RWPE2 (cell line): ENCODE measurements at regions not wholly inside any gene's neighbourhood (a gene's known extent, or its start where the extent isn't known, plus 50 kb on each side); places are given as distances from the start of the nearest gene placed in this dataset.
"Not testable (repeated sequence)": the region's sequence is repeated elsewhere in the genome, so short reads cannot be mapped to it uniquely, and the experiment has no call there.

Experiments
- ATAC-seq: fragments of 200-7000 bp; cut with Tn5 transposase; 3 replicates; pipeline ENCODE4 v1.9.1; 2021; ENCODE audit warnings: low read depth
- DNase-seq: peaks from one replicate; pipeline ENCODE4 v3.0.0-alpha.2; 2020; ENCODE audit warnings: low spot score
- H3K27ac ChIP-seq: fragments of 450-650 bp; 2 replicates; pipeline ENCODE4 v1.5.1; 2017; ENCODE audit warnings: mild to moderate bottlenecking; ENCODE audit not compliant: poor library complexity, severe bottlenecking
- H3K27me3 ChIP-seq: fragments of 250-450 bp; sonication (Bioruptor Pico); 2 replicates; pipeline ENCODE4 v1.5.1; 2021; ENCODE audit warnings: mild to moderate bottlenecking, moderate library complexity; ENCODE audit not compliant: insufficient read depth, poor library complexity, severe bottlenecking
- H3K36me3 ChIP-seq: fragments of 250-450 bp; sonication (Bioruptor Pico); 2 replicates; pipeline ENCODE4 v1.5.1; 2020; ENCODE audit warnings: low read depth, mild to moderate bottlenecking, moderate library complexity
- H3K4me1 ChIP-seq: fragments of 250-450 bp; sonication (Bioruptor Pico); 2 replicates; pipeline ENCODE4 v1.5.1; 2021; ENCODE audit warnings: mild to moderate bottlenecking, moderate library complexity; ENCODE audit not compliant: insufficient read depth, poor library complexity, severe bottlenecking
- H3K4me3 ChIP-seq: fragments of 250-450 bp; sonication (Bioruptor Pico); 2 replicates; pipeline ENCODE4 v1.5.1; 2021; ENCODE audit warnings: mild to moderate bottlenecking, moderate library complexity; ENCODE audit not compliant: severe bottlenecking
- H3K9me3 ChIP-seq: fragments of 250-450 bp; sonication (Bioruptor Pico); 2 replicates; pipeline ENCODE4 v1.5.1; 2021; ENCODE audit warnings: mild to moderate bottlenecking, moderate library complexity; ENCODE audit not compliant: severe bottlenecking
- CTCF ChIP-seq: fragments of 450-650 bp; IDR thresholded peaks from one replicate; pipeline ENCODE4 v1.5.1; 2017; ENCODE audit warnings: mild to moderate bottlenecking, moderate library complexity; ENCODE audit not compliant: poor library complexity, severe bottlenecking

- TF ChIP-seq CTCF, result no peak
- no peaks in the 10 kb centered on the region for H3K4me1 ChIP-seq
- H3K27ac ChIP-seq, result no peak overlapping the region
- no peaks in the 10 kb centered on the region for H3K9me3 ChIP-seq
- no peak for DNase-seq
- ATAC-seq, result peak; percentile 54
- no peak overlapping the region for H3K4me3 ChIP-seq
- H3K27me3 ChIP-seq, result no peaks in the 10 kb centered on the region
- no peaks in the 10 kb centered on the region for H3K36me3 ChIP-seq
Measured at GRCh38 chr15:89002281-89002761, 85.9 kb upstream of the ABHD2 start.

GRCh38 chr15:89002830-89003229 lies 85.4 kb upstream of the ABHD2 start:
- no peak for TF ChIP-seq CTCF
- Histone ChIP-seq H3K27me3 (no peaks in the 10 kb centered on the region), H3K4me3 (no peak overlapping the region), H3K9me3 (no peaks in the 10 kb centered on the region), H3K4me1 (no peaks in the 10 kb centered on the region), H3K27ac (no peak overlapping the region), H3K36me3 (no peaks in the 10 kb centered on the region)
- ATAC-seq (no peak), DNase-seq (no peak)

GRCh38 chr15:89003865-89004725 lies 84.2 kb upstream of the ABHD2 start:
- no peaks in the 10 kb centered on the region for H3K4me1 ChIP-seq
- ATAC-seq (peak; percentile 72), DNase-seq (no peak)
- peak; percentile 31 for TF ChIP-seq CTCF
- no peaks in the 10 kb centered on the region for H3K36me3 ChIP-seq
- no peaks in the 10 kb centered on the region for H3K9me3 ChIP-seq
- no peaks in the 10 kb centered on the region for H3K27me3 ChIP-seq
- H3K4me3 ChIP-seq, result no peak overlapping the region
- no peak overlapping the region for H3K27ac ChIP-seq

- Histone ChIP-seq H3K4me1 (no peaks in the 10 kb centered on the region), H3K27me3 (no peaks in the 10 kb centered on the region), H3K36me3 (no peaks in the 10 kb centered on the region), H3K9me3 (no peaks in the 10 kb centered on the region), H3K27ac (no peak overlapping the region), H3K4me3 (no peak overlapping the region)
- ATAC-seq (no peak), DNase-seq (no peak)
- no peak for TF ChIP-seq CTCF
Measured at GRCh38 chr15:89004726-89005030, 83.6 kb upstream of the ABHD2 start.

GRCh38 chr15:89007527-89007926 lies 80.7 kb upstream of the ABHD2 start:
- H3K4me3 ChIP-seq, H3K9me3 ChIP-seq, ATAC-seq, H3K4me1 ChIP-seq, H3K27ac ChIP-seq, H3K36me3 ChIP-seq, H3K27me3 ChIP-seq, DNase-seq: not testable (repeated sequence)
